IMR-90 (cell line): ENCODE measurements at regions not wholly inside any gene's neighbourhood (a gene's known extent, or its start where the extent isn't known, plus 50 kb on each side); places are given as distances from the start of the nearest gene placed in this dataset.

ENCODE experiments used
- ATAC-seq: fragments of 200-7000 bp; cut with Tn5 transposase; 2 replicates; pipeline ENCODE4 v1.9.1; 2020; ENCODE audit warnings: low read depth, mild to moderate bottlenecking, moderate library complexity
- BruUV-seq: library from RNA; stranded (reverse); fragments of 400-500 nt; replicated peaks from 2 replicates; lab custom pipeline; 2021; lab: Mats Ljungman, UMichigan
- CTCF ChIA-PET: fragments of 300-600 bp; formaldehyde crosslinking; extraction: SDS; loops from one replicate; lab custom pipeline; 2021; ENCODE audit warnings: antibody characterized with exemption; lab: Yijun Ruan, JAX
- POLR2A ChIA-PET: fragments of 300-600 bp; sonication (Branson Sonifier 250); formaldehyde crosslinking; loops from one replicate; lab custom pipeline; 2022; ENCODE audit warnings: antibody characterized with exemption; ENCODE audit not compliant: unreplicated experiment; lab: Charles Lee
- DNase-seq: peaks from one replicate; pipeline ENCODE4 v3.0.0; 2013
- H2AFZ ChIP-seq: replicated peaks from 2 replicates; pipeline ENCODE3; 2013; ENCODE audit warnings: low read length, mild to moderate bottlenecking; ENCODE audit not compliant: poor library complexity
- H2AK5ac ChIP-seq: 2 replicates; pipeline ENCODE4 v1.6.1; 2013; ENCODE audit warnings: low read depth, low read length, inconsistent platforms
- H2AK9ac ChIP-seq: replicated peaks from 2 replicates; pipeline ENCODE3; 2013; ENCODE audit warnings: mild to moderate bottlenecking, low read depth, low read length, moderate library complexity; ENCODE audit not compliant: poor library complexity
- H2BK120ac ChIP-seq: 2 replicates; pipeline ENCODE4 v1.6.1; 2013; ENCODE audit warnings: low read depth, low read length, inconsistent platforms
- H2BK15ac ChIP-seq: 3 replicates; pipeline ENCODE4 v1.6.1; 2013; ENCODE audit warnings: low read depth, low read length, inconsistent platforms
- H2BK20ac ChIP-seq: 2 replicates; pipeline ENCODE4 v1.6.1; 2013; ENCODE audit warnings: low read depth, mild to moderate bottlenecking, inconsistent platforms, low read length, moderate library complexity
- H2BK5ac ChIP-seq: 2 replicates; pipeline ENCODE4 v1.6.1; 2013; ENCODE audit warnings: mild to moderate bottlenecking, low read depth, low read length, inconsistent platforms; ENCODE audit not compliant: poor library complexity, severe bottlenecking
- H3K14ac ChIP-seq: replicated peaks from 2 replicates; pipeline ENCODE4 v1.6.1; 2013; ENCODE audit warnings: low read depth, low read length, inconsistent platforms
- H3K18ac ChIP-seq: 2 replicates; pipeline ENCODE4 v1.6.1; 2013; ENCODE audit warnings: low read depth, low read length, control low read depth
- H3K23ac ChIP-seq: 2 replicates; pipeline ENCODE4 v1.6.1; 2013; ENCODE audit warnings: low read depth, low read length, inconsistent platforms
- H3K27ac ChIP-seq: 2 replicates; pipeline ENCODE4 v1.5.1; 2013; ENCODE audit warnings: mild to moderate bottlenecking, control low read depth, low read length; ENCODE audit not compliant: insufficient read depth
- H3K27me3 ChIP-seq: 2 replicates; pipeline ENCODE4 v1.6.1; 2013; ENCODE audit warnings: low read length; ENCODE audit not compliant: control insufficient read depth, insufficient read depth
- H3K36me3 ChIP-seq: 2 replicates; pipeline ENCODE4 v1.6.1; 2013; ENCODE audit warnings: low read length, mixed read lengths; ENCODE audit not compliant: control insufficient read depth, insufficient read depth
- H3K4ac ChIP-seq: 2 replicates; pipeline ENCODE4 v1.6.1; 2013; ENCODE audit warnings: low read depth, low read length, inconsistent platforms
- H3K4me1 ChIP-seq: 2 replicates; pipeline ENCODE4 v1.6.1; 2013; ENCODE audit warnings: low read length, mixed read lengths; ENCODE audit not compliant: control insufficient read depth, insufficient read depth
- H3K4me2 ChIP-seq: 2 replicates; pipeline ENCODE4 v1.6.1; 2013; ENCODE audit warnings: low read depth, mild to moderate bottlenecking, control low read depth, low read length, moderate library complexity
- H3K4me3 ChIP-seq: 2 replicates; pipeline ENCODE4 v1.5.1; 2013; ENCODE audit warnings: low read depth, mild to moderate bottlenecking, control low read depth, low read length, moderate library complexity; ENCODE audit not compliant: insufficient read depth
- H3K56ac ChIP-seq: 2 replicates; pipeline ENCODE4 v1.6.1; 2013; ENCODE audit warnings: low read length, inconsistent platforms; ENCODE audit not compliant: insufficient read depth; ENCODE audit errors: extremely low read depth
- H3K79me1 ChIP-seq, 2 experiments: 2 replicates each; pipeline ENCODE4 v1.6.1; 2013; ENCODE audit warnings: low read length in 2 of 2, inconsistent platforms in 1 of 2, low read depth in 1 of 2
- H3K9ac ChIP-seq: 2 replicates; pipeline ENCODE4 v1.6.1; 2013; ENCODE audit warnings: low read depth, low read length, control low read depth
- H3K9me1 ChIP-seq: 2 replicates; pipeline ENCODE4 v1.6.1; 2013; ENCODE audit warnings: low read length, inconsistent platforms; ENCODE audit not compliant: insufficient read depth
- H3K9me3 ChIP-seq: 2 replicates; pipeline ENCODE4 v1.6.1; 2013; ENCODE audit warnings: low read length; ENCODE audit not compliant: control insufficient read depth, insufficient read depth
- H4K20me1 ChIP-seq: 2 replicates; pipeline ENCODE4 v1.6.1; 2013; ENCODE audit warnings: low read length, inconsistent platforms; ENCODE audit not compliant: insufficient read depth
- H4K5ac ChIP-seq: 2 replicates; pipeline ENCODE4 v1.6.1; 2013; ENCODE audit warnings: mild to moderate bottlenecking, low read depth, low read length, control low read depth
- H4K8ac ChIP-seq, 2 experiments: 2 replicates each; pipeline ENCODE4 v1.6.1; 2013; ENCODE audit warnings: low read depth in 2 of 2, low read length in 2 of 2, control low read depth in 1 of 2, inconsistent platforms in 1 of 2
- H4K91ac ChIP-seq: 2 replicates; pipeline ENCODE4 v1.6.1; 2013; ENCODE audit warnings: low read depth, low read length, inconsistent platforms; ENCODE audit not compliant: insufficient read depth
- BHLHE40 ChIP-seq: fragments of 150-350 bp; IDR thresholded peaks from 2 replicates; pipeline ENCODE4 v1.6.1; 2016; ENCODE audit warnings: mild to moderate bottlenecking, low read depth, low read length
- CEBPB ChIP-seq: IDR thresholded peaks from 2 replicates; pipeline ENCODE4 v1.6.1; 2012; ENCODE audit warnings: low read depth, low read length, improper control_type of control experiment
- CHD1 ChIP-seq: IDR thresholded peaks from 2 replicates; pipeline ENCODE4 v1.6.1; 2012; ENCODE audit warnings: low read depth, low read length, improper control_type of control experiment
- CTCF ChIP-seq: conservative IDR thresholded peaks from 2 replicates; pipeline ENCODE4 v1.5.1; 2012; ENCODE audit warnings: mild to moderate bottlenecking, low read depth, low read length, improper control_type of control experiment
- ELK1 ChIP-seq: fragments of 150-350 bp; IDR thresholded peaks from 2 replicates; pipeline ENCODE4 v1.6.1; 2016; ENCODE audit warnings: low read depth, mild to moderate bottlenecking, low read length, moderate library complexity, borderline replicate concordance
- FOS ChIP-seq: fragments of 150-350 bp; IDR thresholded peaks from 2 replicates; pipeline ENCODE4 v1.6.1; 2016; ENCODE audit warnings: low read depth, low read length
- MAFK ChIP-seq: IDR thresholded peaks from 2 replicates; pipeline ENCODE4 v1.6.1; 2012; ENCODE audit warnings: low read depth, low read length, improper control_type of control experiment
- MAZ ChIP-seq: IDR thresholded peaks from 2 replicates; pipeline ENCODE4 v1.6.1; 2012; ENCODE audit warnings: low read depth, mild to moderate bottlenecking, low read length, improper control_type of control experiment, moderate library complexity, borderline replicate concordance
- MXI1 ChIP-seq: IDR thresholded peaks from 2 replicates; pipeline ENCODE4 v1.6.1; 2012; ENCODE audit warnings: low read depth, mild to moderate bottlenecking, low read length, moderate library complexity, borderline replicate concordance
- NFE2L2 ChIP-seq: fragments of 150-350 bp; IDR thresholded peaks from 2 replicates; pipeline ENCODE4 v1.6.1; 2016; ENCODE audit warnings: low read depth, mild to moderate bottlenecking, low read length
- POLR2A ChIP-seq: IDR thresholded peaks from 2 replicates; pipeline ENCODE4 v1.6.1; 2012; ENCODE audit warnings: mild to moderate bottlenecking, low read depth, low read length
- RAD21 ChIP-seq: IDR thresholded peaks from 2 replicates; pipeline ENCODE4 v1.6.1; 2012; ENCODE audit warnings: low read length, improper control_type of control experiment
- RFX5 ChIP-seq: IDR thresholded peaks from 2 replicates; pipeline ENCODE4 v1.8.0; 2012; ENCODE audit warnings: low read depth, mild to moderate bottlenecking, low read length, moderate library complexity
- SMC3 ChIP-seq: fragments of 150-350 bp; IDR thresholded peaks from 2 replicates; pipeline ENCODE4 v1.6.1; 2016; ENCODE audit warnings: low read depth, mild to moderate bottlenecking, antibody characterized with exemption, low read length, moderate library complexity
- USF2 ChIP-seq: fragments of 150-350 bp; IDR thresholded peaks from 2 replicates; pipeline ENCODE4 v1.6.1; 2017; ENCODE audit warnings: mild to moderate bottlenecking, antibody characterized with exemption, low read length, low read depth
- WGBS, 2 experiments: methylation state at CpG; one replicate each; pipeline versions ENCODE4 v1.1.5 to v1.1.7; 2013; ENCODE audit warnings: missing lambda C conversion rate in 2 of 2; ENCODE audit not compliant: insufficient read length in 1 of 2; ENCODE audit errors: extremely low coverage in 2 of 2; 5-methylcytosine and 5-hydroxymethylcytosine counted together
- dilution Hi-C: fragments of 300-500 bp; cut with HindIII; formaldehyde crosslinking; loops from one replicate; pipeline ENCODE4 v1.14.3; 2018; ENCODE audit warnings: low sequenced_read_pairs; ENCODE audit not compliant: unreplicated experiment
- in situ Hi-C: fragments of 300-500 bp; cut with MboI; formaldehyde crosslinking; loops from 3 replicates; pipeline ENCODE4 v1.14.3; 2019; ENCODE audit warnings: low sequenced_read_pairs, inconsistent platforms, mixed read lengths
- intact Hi-C: fragments of 100-400 bp; cut with micrococcal nuclease; formaldehyde crosslinking; loops from 2 replicates; pipeline ENCODE4 v1.10.0; 2022

- dilution Hi-C loops (no loop called here), intact Hi-C loops (no loop called here), in situ Hi-C loops (no loop called here)
- CTCF ChIA-PET = no interaction called here
- ATAC-seq (no peak), DNase-seq (no peak)
- H3K14ac ChIP-seq = no peak overlapping the region
- H4K91ac ChIP-seq = no peak overlapping the region
- H3K56ac ChIP-seq = no peak overlapping the region
- no peak overlapping the region for H2BK15ac ChIP-seq
- no peaks in the 10 kb centered on the region for H3K4me1 ChIP-seq
- no peak overlapping the region for H4K8ac ChIP-seq
- no peak overlapping the region for H2BK120ac ChIP-seq
- no peak overlapping the region for H2AK9ac ChIP-seq
- no peak overlapping the region for H3K4ac ChIP-seq
- H2AFZ ChIP-seq = no peak overlapping the region
- no TSS peak for BruUV-seq
- H3K9me3 ChIP-seq = no peaks in the 10 kb centered on the region
- POLR2A ChIA-PET = no interaction called here
- no peak overlapping the region for H2AK5ac ChIP-seq
- no peak overlapping the region for H2BK5ac ChIP-seq
- no peak overlapping the region for H2BK20ac ChIP-seq
- no peaks in the 10 kb centered on the region for H3K79me1 ChIP-seq
- no peak overlapping the region for H3K18ac ChIP-seq
- TF ChIP-seq CHD1 (no peak), BHLHE40 (no peak), CEBPB (no peak), POLR2A (no peak), SMC3 (no peak), MAZ (no peak), MXI1 (no peak), CTCF (no peak), MAFK (no peak), RFX5 (no peak), FOS (no peak), USF2 (no peak), ELK1 (no peak), RAD21 (no peak), NFE2L2 (no peak)
- H3K23ac ChIP-seq = no peak overlapping the region
- H3K36me3 ChIP-seq = no peaks in the 10 kb centered on the region
- no peak overlapping the region for H3K27ac ChIP-seq
- no peak overlapping the region for H3K9ac ChIP-seq
- H3K4me3 ChIP-seq = no peak overlapping the region
- WGBS, 2 experiments = 59% methylated on average over 4 of the region's 4 CpGs; no CpG with 5 or more reads in 1 of the 2 experiments
- H3K4me2 ChIP-seq = no peak overlapping the region
- no peaks in the 10 kb centered on the region; the same call in 1 of the 2 replicates for H3K27me3 ChIP-seq
- no peaks in the 10 kb centered on the region for H4K20me1 ChIP-seq
- no peaks in the 10 kb centered on the region for H3K9me1 ChIP-seq
- no peak overlapping the region for H4K5ac ChIP-seq
These were observed 73.3 kb upstream of the CHCHD3 start for GRCh38 chr7:133155146-133155545.
